Memory B cell (primary cell): ENCODE measurements at regions not wholly inside any gene's neighbourhood (a gene's known extent, or its start where the extent isn't known, plus 50 kb on each side); places are given as distances from the start of the nearest gene placed in this dataset.
"Not testable (repeated sequence)": the region's sequence is repeated elsewhere in the genome, so short reads cannot be mapped to it uniquely, and the experiment has no call there.

Experiments
- ATAC-seq: fragments of 150-1000 bp; cut with Tn5 transposase; 2 replicates; pipeline ENCODE4 v1.10.0; 2021; ENCODE audit warnings: low read depth, mild to moderate bottlenecking, moderate library complexity
- DNase-seq, 2 donors: peaks; one replicate each; pipeline ENCODE4 v3.0.0; 2022; ENCODE audit warnings: low spot score in 2 of 2
- H3K27ac Mint-ChIP-seq: one replicate; pipeline ENCODE4 v1.8.0; 2022; ENCODE audit warnings: mild to moderate bottlenecking, moderate library complexity, mixed read lengths
- H3K27me3 Mint-ChIP-seq: one replicate; pipeline ENCODE4 v1.8.0; 2022; ENCODE audit warnings: mixed read lengths
- H3K36me3 Mint-ChIP-seq: one replicate; pipeline ENCODE4 v1.8.0; 2022; ENCODE audit warnings: mild to moderate bottlenecking, mixed read lengths
- H3K4me1 Mint-ChIP-seq: one replicate; pipeline ENCODE4 v1.8.0; 2022; ENCODE audit warnings: mixed read lengths
- H3K4me3 Mint-ChIP-seq: one replicate; pipeline ENCODE4 v1.8.0; 2022; ENCODE audit warnings: mild to moderate bottlenecking, moderate library complexity, mixed read lengths
- H3K9me3 Mint-ChIP-seq: one replicate; pipeline ENCODE4 v1.8.0; 2022; ENCODE audit warnings: mixed read lengths

DNA sequence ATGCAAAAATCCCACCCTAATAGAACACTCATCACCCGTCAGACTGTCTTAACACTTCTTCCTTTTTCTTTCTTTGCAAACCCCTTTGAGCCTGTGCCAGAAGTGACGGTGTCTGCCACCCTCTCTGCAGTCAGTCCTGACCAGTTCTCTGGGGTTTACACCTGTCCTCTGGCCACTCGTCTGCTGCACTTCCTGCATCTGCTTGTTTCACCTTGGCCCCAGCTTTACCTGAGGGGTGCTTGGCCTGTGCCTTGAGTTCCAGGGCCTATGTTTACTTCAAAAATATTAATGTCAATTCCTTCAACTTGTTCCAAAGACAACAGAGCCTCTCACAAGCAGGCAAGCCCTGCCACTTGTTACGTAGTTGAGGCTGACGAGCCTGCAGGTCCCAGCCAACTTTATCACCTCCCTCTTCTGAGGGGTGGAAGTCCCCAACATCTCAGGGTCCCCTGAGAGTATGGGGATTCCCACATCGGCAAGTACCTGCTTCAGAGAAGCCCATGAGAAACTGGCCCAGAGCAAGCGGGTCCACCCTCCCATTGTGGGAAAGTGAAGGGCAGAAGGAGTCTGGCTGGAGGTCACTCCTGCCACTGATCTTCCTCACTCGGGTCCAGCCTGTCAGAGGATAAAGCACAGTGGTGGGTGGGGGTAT lies 205.4 kb downstream of the DAD1 start:
- H3K27ac Mint-ChIP-seq, result peak overlapping the region; percentile 99
- no peaks in the 10 kb centered on the region for H3K9me3 Mint-ChIP-seq
- H3K27me3 Mint-ChIP-seq, result no peaks in the 10 kb centered on the region
- peak overlapping the region; percentile 66 for H3K4me3 Mint-ChIP-seq
- ATAC-seq (peak; percentile 86), DNase-seq (peak; percentile 67 to 83)
- no peaks in the 10 kb centered on the region for H3K36me3 Mint-ChIP-seq
- peaks cover 50% of the 10 kb centered on the region for H3K4me1 Mint-ChIP-seq

DNA sequence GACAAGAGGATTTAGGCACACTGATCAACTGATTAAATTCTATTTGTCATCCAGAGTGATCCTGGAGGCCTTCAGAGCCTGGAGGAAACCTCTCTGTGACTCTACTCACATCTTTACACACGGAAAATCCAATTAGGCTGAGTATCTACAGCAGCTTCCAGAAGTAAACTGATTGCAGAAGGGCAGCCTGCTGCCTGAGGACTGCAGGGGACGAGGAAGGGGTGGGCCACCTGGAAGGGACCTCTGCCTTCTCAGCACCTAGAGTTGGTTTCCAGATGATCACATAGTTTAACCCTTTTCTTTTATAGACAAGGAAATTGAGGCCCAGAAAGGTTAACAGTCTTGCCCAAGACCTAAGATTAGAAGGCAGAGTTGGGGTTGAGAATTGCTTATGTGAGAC lies 206.1 kb downstream of the DAD1 start:
- no peaks in the 10 kb centered on the region for H3K9me3 Mint-ChIP-seq
- ATAC-seq, result no peak
- H3K4me1 Mint-ChIP-seq, result peaks cover 51% of the 10 kb centered on the region
- no peaks in the 10 kb centered on the region for H3K27me3 Mint-ChIP-seq
- no peak for DNase-seq
- H3K4me3 Mint-ChIP-seq, result no peak overlapping the region
- H3K36me3 Mint-ChIP-seq, result no peaks in the 10 kb centered on the region
- peak overlapping the region; percentile 99 for H3K27ac Mint-ChIP-seq

DNA sequence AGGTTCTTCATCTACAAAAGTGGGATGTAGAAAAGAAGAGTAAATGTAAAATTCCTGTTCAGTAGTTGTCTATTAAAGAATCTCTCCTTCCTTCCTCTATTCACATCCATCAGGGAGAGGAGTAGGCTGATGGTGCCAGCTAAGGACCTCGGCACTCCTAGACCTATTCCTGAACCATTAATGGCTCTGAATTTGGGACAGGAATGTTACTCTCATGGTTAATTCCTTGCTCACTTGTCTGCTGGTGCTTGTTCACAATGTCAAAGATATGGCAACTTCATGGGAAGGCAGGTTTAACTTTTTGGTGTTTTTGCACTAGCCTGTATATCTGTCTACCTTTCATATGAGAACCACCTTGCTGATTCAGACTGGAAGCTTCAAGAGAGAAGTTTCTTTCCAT lies 206.6 kb downstream of the DAD1 start:
- ATAC-seq (no peak), DNase-seq (no peak)
- no peaks in the 10 kb centered on the region for H3K9me3 Mint-ChIP-seq
- H3K27ac Mint-ChIP-seq, result peak overlapping the region; percentile 99
- no peak overlapping the region for H3K4me3 Mint-ChIP-seq
- H3K36me3 Mint-ChIP-seq, result no peaks in the 10 kb centered on the region
- peaks cover 48% of the 10 kb centered on the region for H3K4me1 Mint-ChIP-seq
- H3K27me3 Mint-ChIP-seq, result no peaks in the 10 kb centered on the region

DNA sequence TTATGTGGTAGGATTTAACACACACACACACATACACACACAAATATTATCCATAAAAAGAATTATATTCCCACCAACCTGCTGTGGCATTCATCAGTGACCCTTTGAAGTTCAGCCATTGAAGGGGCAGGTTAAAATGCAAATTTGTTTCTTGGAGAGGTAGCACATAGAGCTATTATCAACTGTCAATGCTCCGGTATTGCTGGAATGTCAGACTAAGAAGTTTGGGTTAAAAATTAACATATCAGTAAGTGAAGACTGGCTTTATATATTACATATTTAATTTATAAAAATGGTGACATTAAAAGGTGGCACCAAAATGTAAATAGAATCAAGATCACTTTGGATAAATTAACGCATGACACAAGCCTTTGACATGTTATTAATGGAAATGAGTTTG lies 207.3 kb downstream of the DAD1 start:
- H3K27ac Mint-ChIP-seq, result peak overlapping the region; percentile 99

DNA sequence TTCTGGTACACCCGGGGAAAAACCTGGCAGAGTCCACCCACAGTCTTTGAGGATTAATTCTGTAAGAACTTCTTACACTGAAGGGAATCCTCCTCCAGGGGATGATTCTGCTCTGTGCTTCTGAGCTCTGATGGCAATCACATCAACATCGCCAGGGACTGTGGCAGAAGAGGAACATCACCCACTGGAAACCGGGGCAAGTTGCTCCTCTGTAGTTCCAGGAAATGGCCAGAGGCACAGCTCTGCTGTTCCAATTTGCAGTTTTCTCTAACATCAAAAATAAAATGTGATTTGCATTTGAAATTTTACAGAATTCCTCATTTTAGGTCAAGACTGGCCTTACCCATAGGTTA lies 207.6 kb downstream of the DAD1 start:
- no peaks in the 10 kb centered on the region for H3K36me3 Mint-ChIP-seq
- no peak overlapping the region for H3K4me3 Mint-ChIP-seq
- peaks cover 43% of the 10 kb centered on the region for H3K4me1 Mint-ChIP-seq
- H3K9me3 Mint-ChIP-seq, result no peaks in the 10 kb centered on the region
- peak overlapping the region; percentile 99 for H3K27ac Mint-ChIP-seq
- DNase-seq (no peak), ATAC-seq (no peak)
- H3K27me3 Mint-ChIP-seq, result no peaks in the 10 kb centered on the region

More for the DNA sequence above, 207.3 kb downstream of the DAD1 start:
- Mint-ChIP-seq H3K27me3 (no peaks in the 10 kb centered on the region), H3K36me3 (no peaks in the 10 kb centered on the region), H3K4me3 (no peak overlapping the region), H3K9me3 (no peaks in the 10 kb centered on the region), H3K4me1 (peaks cover 45% of the 10 kb centered on the region)
- no peak for ATAC-seq
- no peak for DNase-seq

DNA sequence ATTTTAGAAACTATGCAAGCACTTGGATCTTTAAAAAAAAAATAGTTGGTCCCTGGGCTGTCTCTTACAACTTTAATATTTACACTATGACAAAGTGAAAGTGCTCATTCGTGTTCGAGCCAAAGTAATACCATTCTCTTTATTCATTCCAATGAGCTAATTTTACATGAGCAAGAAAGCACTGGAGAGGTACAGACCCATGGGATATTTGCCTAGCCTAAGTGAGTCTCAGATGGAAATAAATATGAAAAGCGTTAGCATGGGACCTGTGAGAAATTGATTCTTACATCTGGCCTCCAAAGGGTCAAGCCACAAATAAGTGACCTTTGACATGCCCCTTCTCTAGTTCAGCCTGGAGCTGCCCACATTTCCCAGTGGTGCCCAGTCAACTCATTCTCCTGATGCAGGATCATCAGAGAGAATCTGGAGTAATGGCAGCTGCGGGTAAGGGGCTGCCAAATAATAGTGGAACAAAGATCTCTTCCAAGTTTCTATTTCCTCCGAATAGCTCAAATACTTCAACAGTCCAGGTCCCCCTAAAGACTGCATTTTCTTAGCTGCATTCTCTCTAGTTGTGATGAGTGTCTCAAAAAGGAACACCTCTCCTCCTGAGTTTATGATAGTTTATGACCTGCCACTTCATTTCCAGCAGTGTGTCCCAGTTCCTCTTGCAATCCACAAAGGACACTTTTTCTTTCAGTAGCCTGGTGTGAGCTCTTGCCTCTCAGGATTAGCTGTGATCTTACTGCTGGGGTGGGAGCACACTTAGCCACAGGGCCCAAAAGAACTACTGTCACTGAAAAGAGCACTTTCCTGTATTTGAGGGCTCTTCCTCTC lies 208.2 kb downstream of the DAD1 start:
- no peak for ATAC-seq
- peak overlapping the region; percentile 99 for H3K27ac Mint-ChIP-seq
- H3K36me3 Mint-ChIP-seq, result no peaks in the 10 kb centered on the region
- DNase-seq, result no peak
- H3K4me1 Mint-ChIP-seq, result peaks cover 39% of the 10 kb centered on the region
- peak overlapping the region; percentile 21 for H3K4me3 Mint-ChIP-seq
- H3K9me3 Mint-ChIP-seq, result no peaks in the 10 kb centered on the region
- H3K27me3 Mint-ChIP-seq, result no peaks in the 10 kb centered on the region

DNA sequence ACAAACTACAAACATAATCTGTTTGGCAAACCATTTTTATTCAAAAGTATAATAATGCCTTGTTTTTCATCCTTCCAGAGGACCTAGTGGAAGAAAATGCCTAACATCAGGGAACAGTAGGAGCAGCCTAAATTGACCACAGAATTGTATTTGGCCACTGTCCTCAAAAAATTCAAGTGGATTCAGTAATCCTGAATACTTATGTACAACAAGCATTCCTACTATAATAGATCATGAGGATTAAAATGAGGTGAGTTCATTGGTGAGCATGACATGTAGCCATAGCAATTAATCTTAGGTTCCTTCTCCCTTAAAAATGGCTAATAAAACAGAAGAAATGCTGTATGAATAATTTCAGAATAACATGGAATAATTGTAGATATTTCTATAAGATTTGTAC lies 209.3 kb downstream of the DAD1 start:
- no peak for DNase-seq
- no peaks in the 10 kb centered on the region for H3K36me3 Mint-ChIP-seq
- H3K27me3 Mint-ChIP-seq, result no peaks in the 10 kb centered on the region
- H3K4me1 Mint-ChIP-seq, result peaks cover 34% of the 10 kb centered on the region
- no peak overlapping the region for H3K27ac Mint-ChIP-seq
- ATAC-seq, result no peak
- H3K4me3 Mint-ChIP-seq, result no peak overlapping the region
- H3K9me3 Mint-ChIP-seq, result no peaks in the 10 kb centered on the region

DNA sequence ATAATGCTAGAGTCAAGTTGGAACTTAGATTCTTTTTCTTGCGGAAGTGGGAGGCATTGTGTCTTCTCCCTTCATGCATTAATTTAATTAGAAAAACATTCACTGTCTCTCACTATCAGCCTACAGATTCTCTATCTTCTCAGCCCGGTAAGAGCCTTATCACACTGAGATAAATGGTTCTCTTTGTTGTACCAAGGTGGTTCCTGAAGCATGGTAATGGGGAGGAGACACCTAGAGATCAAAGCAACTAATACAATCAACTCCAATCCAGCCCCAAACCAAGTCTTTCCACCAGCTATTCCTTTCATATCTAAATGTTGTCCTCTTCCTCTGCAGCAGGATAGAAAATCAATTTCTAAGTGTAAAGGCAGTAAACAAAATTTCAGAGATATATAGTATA lies 210.8 kb downstream of the DAD1 start:
- H3K9me3 Mint-ChIP-seq, result no peaks in the 10 kb centered on the region
- ATAC-seq (no peak), DNase-seq (no peak)
- no peak overlapping the region for H3K27ac Mint-ChIP-seq
- H3K36me3 Mint-ChIP-seq, result no peaks in the 10 kb centered on the region
- H3K4me3 Mint-ChIP-seq, result no peak overlapping the region
- peaks cover 18% of the 10 kb centered on the region for H3K4me1 Mint-ChIP-seq
- no peaks in the 10 kb centered on the region for H3K27me3 Mint-ChIP-seq

DNA sequence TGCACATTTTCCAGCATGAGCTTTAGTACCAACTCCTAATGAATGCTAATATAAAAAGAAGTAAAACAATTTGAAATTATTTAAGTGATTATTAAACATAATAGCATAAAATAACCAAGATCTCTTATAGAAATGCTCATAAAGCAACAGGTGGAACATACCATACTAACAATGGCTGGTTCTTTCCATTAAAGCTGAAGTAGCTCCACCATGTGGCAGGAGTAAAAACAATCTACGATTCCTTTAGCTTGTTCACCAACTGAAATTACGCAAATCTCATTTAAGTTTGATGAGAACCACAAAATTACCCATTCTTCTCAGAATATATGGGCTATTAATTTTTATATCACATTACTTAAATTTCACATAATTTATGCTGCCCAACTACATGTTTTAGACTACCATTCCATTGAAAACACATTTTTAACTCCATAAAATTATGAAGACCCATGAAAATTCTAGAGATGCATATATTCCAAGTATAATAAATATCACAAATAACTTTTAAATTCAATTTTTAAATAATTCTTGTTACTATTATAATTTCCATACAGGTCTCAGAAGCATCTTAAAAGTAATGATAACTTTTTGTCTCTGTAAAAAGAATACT lies 213.6 kb downstream of the DAD1 start:
- H3K27ac Mint-ChIP-seq, result no peak overlapping the region
- peak; percentile 66 for ATAC-seq
- no peaks in the 10 kb centered on the region for H3K36me3 Mint-ChIP-seq
- no peaks in the 10 kb centered on the region for H3K9me3 Mint-ChIP-seq
- H3K4me1 Mint-ChIP-seq, result peaks cover 2% of the 10 kb centered on the region
- no peaks in the 10 kb centered on the region for H3K27me3 Mint-ChIP-seq
- no peak overlapping the region for H3K4me3 Mint-ChIP-seq
- DNase-seq, result peak in 1 of 2 donors; percentile 40

DNA sequence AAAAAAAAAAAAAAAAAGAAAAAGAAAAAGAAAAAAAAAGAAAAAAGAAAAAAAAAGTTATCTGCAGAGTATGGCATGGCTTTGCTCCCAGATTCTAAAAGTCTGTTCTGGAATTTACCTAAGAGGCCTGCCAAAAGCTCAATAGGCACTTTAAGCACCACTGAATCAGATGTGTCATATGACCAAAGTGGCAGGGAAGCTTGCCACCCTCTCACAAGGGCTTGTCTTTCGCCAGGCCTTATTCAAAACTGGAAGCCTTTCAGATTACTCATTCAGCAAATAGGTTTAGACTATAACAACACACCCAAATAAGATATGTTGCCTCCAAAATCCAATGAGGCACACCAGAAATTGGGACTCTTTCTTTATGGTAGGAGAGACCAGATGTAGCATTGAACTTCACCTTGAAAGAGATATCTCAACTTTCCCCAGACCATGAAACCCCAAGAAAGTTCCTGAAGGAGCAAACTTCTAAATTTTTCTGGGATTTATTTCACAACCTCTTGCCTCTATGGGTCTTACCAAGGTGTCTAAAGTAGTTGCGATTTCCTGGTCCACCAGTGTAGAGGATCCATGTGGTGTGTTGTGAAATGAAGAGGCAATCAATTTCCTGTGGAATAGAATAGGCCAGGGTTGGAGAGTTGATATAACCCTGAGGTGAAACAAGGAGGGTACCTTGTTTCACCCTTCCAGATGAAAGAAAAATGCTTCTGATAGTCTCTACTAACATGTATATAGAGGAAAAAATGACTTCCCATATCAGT lies 218.8 kb downstream of the DAD1 start:
- H3K4me1 Mint-ChIP-seq, result no peaks in the 10 kb centered on the region
- ATAC-seq (no peak), DNase-seq (no peak)

DNA sequence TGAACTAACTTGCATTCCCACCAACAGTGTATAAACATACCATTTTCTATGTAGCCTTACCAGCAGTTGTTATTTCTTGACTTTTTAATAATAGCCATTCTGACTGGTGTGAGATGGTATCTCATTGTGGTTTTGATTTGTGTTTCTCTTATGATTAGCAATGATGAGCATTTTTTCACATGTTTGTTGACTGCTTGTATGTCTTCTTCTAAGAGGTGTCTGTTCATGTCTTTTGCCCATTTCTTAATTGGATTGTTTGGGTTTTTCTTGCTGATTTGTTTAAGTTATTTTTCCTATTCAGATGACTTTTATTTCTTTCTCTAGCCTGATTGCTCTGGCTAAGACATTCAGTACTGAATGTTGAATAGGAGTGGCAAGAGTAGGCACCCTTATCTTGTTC lies 230.3 kb downstream of the DAD1 start:
- Mint-ChIP-seq H3K4me3 (no peak overlapping the region), H3K27ac (no peak overlapping the region), H3K36me3 (no peaks in the 10 kb centered on the region), H3K27me3 (peaks cover 3% of the 10 kb centered on the region), H3K4me1 (no peaks in the 10 kb centered on the region), H3K9me3 (peaks cover 5% of the 10 kb centered on the region)
- no peak for ATAC-seq
- no peak for DNase-seq

More for the DNA sequence above, 218.8 kb downstream of the DAD1 start:
- H3K9me3 Mint-ChIP-seq, result peaks cover 2% of the 10 kb centered on the region
- no peak overlapping the region for H3K27ac Mint-ChIP-seq
- peaks cover 5% of the 10 kb centered on the region for H3K27me3 Mint-ChIP-seq
- H3K36me3 Mint-ChIP-seq, result no peaks in the 10 kb centered on the region
- H3K4me3 Mint-ChIP-seq, result no peak overlapping the region

DNA sequence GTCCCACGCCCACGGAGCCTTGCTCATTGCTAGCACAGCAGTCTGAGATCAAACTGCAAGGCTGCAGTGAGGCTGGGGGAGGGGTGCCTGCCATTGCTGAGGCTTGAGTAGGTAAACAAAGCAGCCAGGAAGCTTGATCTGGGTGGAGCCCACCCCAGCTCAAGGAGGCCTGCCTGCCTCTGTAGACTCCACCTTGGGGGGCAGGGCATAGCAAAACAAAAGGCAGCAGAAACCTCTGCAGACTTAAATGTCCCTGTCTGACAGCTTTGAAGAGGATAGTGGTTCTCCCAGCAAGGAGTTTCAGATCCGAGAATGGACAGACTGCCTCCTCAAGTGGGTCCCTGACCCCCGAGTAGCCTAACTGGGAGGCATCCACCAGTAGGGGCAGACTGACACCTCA lies 239.7 kb downstream of the DAD1 start:
- Mint-ChIP-seq H3K9me3 (peaks cover 12% of the 10 kb centered on the region), H3K27me3 (peaks cover 14% of the 10 kb centered on the region)
- not testable (repeated sequence) for H3K36me3 Mint-ChIP-seq, H3K4me3 Mint-ChIP-seq, ATAC-seq, H3K27ac Mint-ChIP-seq, DNase-seq, H3K4me1 Mint-ChIP-seq

DNA sequence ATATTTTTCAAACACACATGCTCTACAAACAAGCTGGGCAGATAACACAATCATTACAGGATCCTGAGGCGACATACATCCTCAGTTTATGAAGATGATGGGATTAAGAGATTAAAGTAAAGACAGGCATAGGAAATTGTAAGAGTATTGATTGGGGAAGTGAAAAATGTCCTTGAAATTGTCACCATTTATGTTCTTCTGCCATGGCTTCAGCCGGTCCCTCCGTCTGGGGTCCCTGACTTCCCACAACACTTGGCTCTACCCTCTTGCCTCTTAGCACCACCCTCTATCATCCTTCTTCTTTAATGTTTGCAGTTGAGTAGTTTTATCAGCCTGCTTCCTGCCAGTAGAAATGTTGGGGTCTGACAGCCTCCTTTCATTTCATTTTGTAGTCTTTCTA lies 244.4 kb downstream of the DAD1 start:
- Mint-ChIP-seq H3K36me3 (peaks cover 2% of the 10 kb centered on the region), H3K9me3 (peaks cover 21% of the 10 kb centered on the region), H3K4me3 (no peak overlapping the region), H3K27me3 (peaks cover 7% of the 10 kb centered on the region), H3K27ac (no peak overlapping the region), H3K4me1 (peaks cover 2% of the 10 kb centered on the region)
- ATAC-seq, result no peak
- no peak for DNase-seq

DNA sequence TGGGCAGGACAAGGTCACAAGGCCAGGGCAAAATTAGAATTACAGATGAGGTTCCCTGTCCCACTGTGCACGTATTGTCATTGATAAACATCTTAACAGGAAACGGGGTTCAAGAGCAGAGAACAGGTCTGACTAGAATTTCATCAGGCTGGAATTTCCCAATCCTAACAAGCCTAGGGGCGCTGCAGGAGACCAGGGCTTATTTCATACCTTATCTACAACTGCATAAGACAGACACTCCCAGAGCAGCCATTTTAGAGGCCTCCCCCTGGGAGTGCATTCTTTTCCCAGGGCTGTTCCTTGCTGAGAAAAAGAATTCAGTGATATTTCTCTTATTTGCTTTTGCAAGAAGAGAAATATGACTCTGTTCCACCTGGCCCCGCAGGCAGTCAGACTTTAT lies 244.8 kb downstream of the DAD1 start:
- not testable (repeated sequence) for DNase-seq, H3K4me3 Mint-ChIP-seq, H3K4me1 Mint-ChIP-seq, H3K27me3 Mint-ChIP-seq, ATAC-seq, H3K27ac Mint-ChIP-seq, H3K36me3 Mint-ChIP-seq
- H3K9me3 Mint-ChIP-seq, result peaks cover 21% of the 10 kb centered on the region
